ENCODE measurements at regions not wholly inside any gene's neighbourhood (a gene's known extent, or its start where the extent isn't known, plus 50 kb on each side); places are given as distances from the start of the nearest gene placed in this dataset.

- no peak overlapping the region for H2AFZ ChIP-seq (ENCODE audit: control insufficient read depth, low read depth, low read length)
- SMC1A ChIA-PET (ENCODE audit: uncharacterized antibody, unreplicated experiment), result no interaction called here
- no peak for ATAC-seq
- BruUV-seq (replicated peaks), result no TSS peak
- DNase-seq (ENCODE audit: low read depth, low spot score), result no peak
- no peak for TF ChIP-seq JUND (IDR thresholded peaks at IDR 0.05; ENCODE audit: low read depth, low read length)
- no peak for TF ChIP-seq SREBF2 (IDR thresholded peaks at IDR 0.05; ENCODE audit: low read length)
- TF ChIP-seq EP300 (IDR thresholded peaks at IDR 0.05; ENCODE audit: borderline replicate concordance in 1 of 2, control insufficient read depth in 1 of 2, low read depth in 2 of 2, low read length in 2 of 2), result no peak
- TF ChIP-seq POU2F2 (IDR thresholded peaks at IDR 0.05; ENCODE audit: borderline replicate concordance, low read depth, low read length), result no peak
- no peak for TF ChIP-seq RBBP5 (conservative IDR thresholded peaks at IDR 0.05)
- TF ChIP-seq STAT3 (IDR thresholded peaks at IDR 0.05; ENCODE audit: low read depth, low read length), result no peak
- no peak for TF ChIP-seq TCF12 (IDR thresholded peaks at IDR 0.05; ENCODE audit: low read depth, low read length)
- TF ChIP-seq ZBTB40 (IDR thresholded peaks at IDR 0.05; ENCODE audit: borderline replicate concordance), result no peak
- TF ChIP-seq ZBTB11 (CRISPR knock-in tag; IDR thresholded peaks at IDR 0.05), result no peak
- TF ChIP-seq FOXK2 (IDR thresholded peaks at IDR 0.05), result no peak
- no peak for TF ChIP-seq WRNIP1 (IDR thresholded peaks at IDR 0.05; ENCODE audit: borderline replicate concordance, low read depth, low read length)
- TF ChIP-seq CREB1 (IDR thresholded peaks at IDR 0.05; ENCODE audit: low read depth), result no peak
- TF ChIP-seq RB1 (IDR thresholded peaks at IDR 0.05; ENCODE audit: borderline replicate concordance), result no peak
- TF ChIP-seq MAX (IDR thresholded peaks at IDR 0.05; ENCODE audit: low read depth, low read length), result no peak
- FAIRE-seq, result no peak
- H3K27ac ChIP-seq (ENCODE audit: control insufficient read depth, insufficient read depth), result no peak overlapping the region
- H3K4me1 ChIP-seq (ENCODE audit: control insufficient read depth, insufficient read depth, low read length), result no peaks in the 10 kb centered on the region
- H3K9me3 ChIP-seq (replicated peaks; ENCODE audit: control insufficient read depth, insufficient read depth, low read length), result no peaks in the 10 kb centered on the region
- in situ Hi-C loops (cut with MboI) (no loop called here), intact Hi-C loops (cut with micrococcal nuclease; ENCODE audit: unreplicated experiment) (no loop called here)
- H3K9ac ChIP-seq (ENCODE audit: control insufficient read depth, insufficient read depth, low read length), result no peak overlapping the region
- 25% methylated on average over 4 of the region's 4 CpGs for WGBS (ENCODE audit: insufficient coverage, insufficient replicate concordance, low lambda C conversion rate, missing lambda C conversion rate)
- H3K36me3 ChIP-seq (ENCODE audit: control insufficient read depth in 2 of 2, insufficient read depth in 2 of 2, low read length in 1 of 2), result no peaks in the 10 kb centered on the region
- H3K4me2 ChIP-seq (ENCODE audit: control insufficient read depth, insufficient read depth), result no peak overlapping the region
- RAD21 ChIA-PET (ENCODE audit: unreplicated experiment), result no interaction called here
- no peaks in the 10 kb centered on the region for H4K20me1 ChIP-seq (ENCODE audit: control insufficient read depth, insufficient read depth)
- POLR2A ChIA-PET, result no interaction called here
- H3K4me3 ChIP-seq, result no peak overlapping the region
- CTCF ChIA-PET, result no interaction called here
- no peaks in the 10 kb centered on the region for H3K79me2 ChIP-seq (ENCODE audit: control insufficient read depth, insufficient read depth, low read length)
- H3K27me3 ChIP-seq (replicated peaks in 1 of 2; ENCODE audit: control insufficient read depth in 2 of 2, insufficient read depth in 2 of 2, low read length in 1 of 2), result no peaks in the 10 kb centered on the region
Measured at GRCh38 chr14:94826774-94827173, 56.9 kb upstream of the GSC start.

Measured in GM12878 (cell line).